Endothelial cell of umbilical vein (primary cell): ENCODE measurements at regions not wholly inside any gene's neighbourhood (a gene's known extent, or its start where the extent isn't known, plus 50 kb on each side); places are given as distances from the start of the nearest gene placed in this dataset.

Source experiments
- BruUV-seq: library from RNA; stranded (reverse); fragments of 400-500 nt; replicated peaks from 2 replicates; lab custom pipeline; 2021; lab: Mats Ljungman, UMichigan
- CTCF ChIA-PET: fragments of 300-600, 350-600 bp; sonication (Branson Sonifier 250); formaldehyde crosslinking; loops from one replicate; lab custom pipeline; 2021; ENCODE audit warnings: antibody characterized with exemption, inconsistent platforms; lab: Charles Lee
- POLR2A ChIA-PET: fragments of 300-600, 350-600 bp; sonication (Branson Sonifier 250); formaldehyde crosslinking; loops from one replicate; lab custom pipeline; 2021; ENCODE audit warnings: antibody characterized with exemption, inconsistent platforms; lab: Charles Lee
- DNase-seq: peaks from one replicate; pipeline ENCODE4 v3.0.0-alpha.2; 2011; ENCODE audit warnings: low read depth, low spot score
- FAIRE-seq: peaks from 2 replicates; lab custom pipeline; 2011; peaks lifted over from hg19 to GRCh38; lab: Jason Lieb, UNC
- H2AFZ ChIP-seq: 2 replicates; pipeline ENCODE4 v1.6.0; 2012; ENCODE audit warnings: low read depth, low read length, control low read depth, inconsistent platforms
- H3K27ac ChIP-seq: 2 replicates; pipeline ENCODE4 v1.5.1; 2011; ENCODE audit warnings: low read depth, mild to moderate bottlenecking, control low read depth, low read length, moderate library complexity; ENCODE audit not compliant: insufficient read depth
- H3K27me3 ChIP-seq, 2 experiments: 2 replicates each; pipeline versions ENCODE4 v1.6.0 to v1.6.1; 2011; ENCODE audit warnings: low read length in 2 of 2, mixed read lengths in 1 of 2; ENCODE audit not compliant: control insufficient read depth in 2 of 2, insufficient read depth in 2 of 2
- H3K36me3 ChIP-seq, 2 experiments: 2 replicates in 1 of 2; 3 replicates in 1 of 2; pipeline ENCODE4 v1.5.1; 2011; ENCODE audit warnings: low read length in 2 of 2, mild to moderate bottlenecking in 1 of 2, moderate library complexity in 1 of 2; ENCODE audit not compliant: control insufficient read depth in 2 of 2, insufficient read depth in 2 of 2; ENCODE audit errors: extremely low read depth in 1 of 2
- H3K4me1 ChIP-seq: 3 replicates; pipeline ENCODE4 v1.5.1; 2011; ENCODE audit warnings: mild to moderate bottlenecking, low read length; ENCODE audit not compliant: control insufficient read depth, insufficient read depth; ENCODE audit errors: extremely low read depth
- H3K4me2 ChIP-seq: 2 replicates; pipeline ENCODE4 v1.6.1; 2011; ENCODE audit warnings: low read length, control low read depth, mixed read lengths; ENCODE audit not compliant: insufficient read depth
- H3K4me3 ChIP-seq, 3 experiments: fragments of 200-600 bp in 1 of 3; sonication (generic), shearing (Covaris generic) in 1 of 3; replicated peaks in 1 of 3; 2 replicates each; pipeline ENCODE4 v1.5.1; 2011 to 2016; ENCODE audit warnings: control low read depth in 3 of 3, low read length in 3 of 3, mild to moderate bottlenecking in 2 of 3, inconsistent platforms in 1 of 3, low read depth in 1 of 3, moderate library complexity in 1 of 3; ENCODE audit not compliant: insufficient read depth in 1 of 3
- H3K79me2 ChIP-seq: 2 replicates; pipeline ENCODE4 v1.6.0; 2012; ENCODE audit warnings: low read length, inconsistent platforms; ENCODE audit not compliant: control insufficient read depth, insufficient read depth
- H3K9ac ChIP-seq: replicated peaks from 2 replicates; pipeline ENCODE3; 2011; ENCODE audit warnings: low read length, control low read depth; ENCODE audit not compliant: insufficient read depth; ENCODE audit errors: extremely low read depth
- H3K9me1 ChIP-seq: replicated peaks from 3 replicates; pipeline ENCODE4 v1.6.0; 2011; ENCODE audit warnings: mild to moderate bottlenecking, low read length; ENCODE audit not compliant: control insufficient read depth, insufficient read depth; ENCODE audit errors: extremely low read depth
- H3K9me3 ChIP-seq: replicated peaks from 2 replicates; pipeline ENCODE4 v1.5.1; 2012; ENCODE audit warnings: low read length, inconsistent platforms; ENCODE audit not compliant: control insufficient read depth, insufficient read depth
- H4K20me1 ChIP-seq: replicated peaks from 2 replicates; pipeline ENCODE3; 2011; ENCODE audit warnings: mild to moderate bottlenecking, low read length; ENCODE audit not compliant: control insufficient read depth, insufficient read depth; ENCODE audit errors: extremely low read depth
- CTCF ChIP-seq, 2 donors: IDR thresholded peaks; 1 replicate in 1 of 2; 2 replicates in 1 of 2; pipeline ENCODE4 v1.5.1; 2011; ENCODE audit warnings: low read length in 2 of 2, mild to moderate bottlenecking in 2 of 2, moderate library complexity in 2 of 2, control low read depth in 1 of 2, inconsistent platforms in 1 of 2, low read depth in 1 of 2; ENCODE audit not compliant: insufficient read depth in 1 of 2; ENCODE audit errors: extremely low read depth in 1 of 2
- EZH2 ChIP-seq: IDR thresholded peaks from 2 replicates; pipeline ENCODE4 v1.6.1; 2012; ENCODE audit warnings: borderline replicate concordance, low read depth, mild to moderate bottlenecking, moderate library complexity, low read length, inconsistent platforms; ENCODE audit not compliant: severe bottlenecking
- FOS ChIP-seq: IDR thresholded peaks from 2 replicates; pipeline ENCODE4 v1.6.1; 2011; ENCODE audit warnings: mild to moderate bottlenecking, low read length, moderate library complexity, borderline replicate concordance; ENCODE audit not compliant: insufficient read depth
- GATA2 ChIP-seq: IDR thresholded peaks from 2 replicates; pipeline ENCODE4 v1.7.0; 2011; ENCODE audit warnings: low read depth, mild to moderate bottlenecking, moderate library complexity, mixed read lengths, low read length; ENCODE audit not compliant: insufficient read length, insufficient read depth
- MAX ChIP-seq: IDR thresholded peaks from 2 replicates; pipeline ENCODE4 v1.6.1; 2011; ENCODE audit not compliant: insufficient read depth, insufficient read length
- POLR2A ChIP-seq: IDR thresholded peaks from 2 replicates; pipeline ENCODE4 v1.6.1; 2012; ENCODE audit warnings: low read depth, mild to moderate bottlenecking, control low read depth, low read length
- POLR2AphosphoS5 ChIP-seq: IDR thresholded peaks from 2 replicates; pipeline ENCODE4 v1.6.1; 2012; ENCODE audit warnings: low read depth, mild to moderate bottlenecking, control low read depth, low read length, moderate library complexity; ENCODE audit not compliant: insufficient read depth
- dilution Hi-C: fragments of 300-500 bp; cut with MboI; formaldehyde crosslinking; loops from one replicate; pipeline ENCODE4 v1.15.0; 2019; ENCODE audit warnings: low sequenced_read_pairs; ENCODE audit not compliant: extremely low pct_ligation_motif_present
- intact Hi-C: fragments of 100-400 bp; cut with micrococcal nuclease; formaldehyde crosslinking; loops from one replicate; pipeline ENCODE4 v1.10.0; 2022

- no peaks in the 10 kb centered on the region for H3K36me3 ChIP-seq
- FAIRE-seq (no peak), DNase-seq (no peak)
- H3K4me2 ChIP-seq: no peak overlapping the region
- H3K9me1 ChIP-seq: no peaks in the 10 kb centered on the region
- intact Hi-C loops: no loop called here
- no peak overlapping the region for H3K4me3 ChIP-seq
- no peaks in the 10 kb centered on the region for H4K20me1 ChIP-seq
- H3K9me3 ChIP-seq: no peaks in the 10 kb centered on the region
- no peak overlapping the region for H3K27ac ChIP-seq
- dilution Hi-C loops: loop anchor here (25.0 kb wide), 1 partner anchor 610 kb away; no protein-coding TSS in a partner anchor
- no peaks in the 10 kb centered on the region for H3K4me1 ChIP-seq
- CTCF ChIA-PET: no interaction called here
- H3K9ac ChIP-seq: no peak overlapping the region
- no peaks in the 10 kb centered on the region for H3K27me3 ChIP-seq
- no TSS peak for BruUV-seq
- POLR2A ChIA-PET: no interaction called here
- no peak overlapping the region for H2AFZ ChIP-seq
- H3K79me2 ChIP-seq: no peaks in the 10 kb centered on the region
- no peak for TF ChIP-seq CTCF (IDR thresholded peaks at IDR 0.05; ENCODE audit: extremely low read depth in 1 of 2, insufficient read depth in 1 of 2, low read depth in 1 of 2, low read length in 2 of 2)
- no peak for TF ChIP-seq GATA2
- TF ChIP-seq FOS: no peak
- TF ChIP-seq MAX: no peak
- no peak for TF ChIP-seq POLR2AphosphoS5
- no peak for TF ChIP-seq EZH2
- no peak for TF ChIP-seq POLR2A
Measured at GRCh38 chr11:131052367-131052766, 136.1 kb upstream of the SNX19 start.
